Testis (tissue), 2 donors: ENCODE measurements at regions not wholly inside any gene's neighbourhood (a gene's known extent, or its start where the extent isn't known, plus 50 kb on each side); places are given as distances from the start of the nearest gene placed in this dataset.

Experiments used
- POLR2A ChIP-seq: fragments of 450-650 bp; IDR thresholded peaks from one replicate; pipeline ENCODE4 v1.6.1; 2017; ENCODE audit warnings: antibody characterized with exemption, mild to moderate bottlenecking, moderate library complexity
- TF ChIP-seq, protein P1 (sequence below), 3 experiments: fragments of 450-650 bp in 2 of 3; fragments of 200-600 bp in 1 of 3; sonication (generic) in 1 of 3; IDR thresholded peaks; one replicate each; pipeline ENCODE4 v1.5.1; 2016 to 2019; ENCODE audit warnings: antibody characterized with exemption in 3 of 3, mild to moderate bottlenecking in 2 of 3, moderate library complexity in 1 of 3

DNA sequence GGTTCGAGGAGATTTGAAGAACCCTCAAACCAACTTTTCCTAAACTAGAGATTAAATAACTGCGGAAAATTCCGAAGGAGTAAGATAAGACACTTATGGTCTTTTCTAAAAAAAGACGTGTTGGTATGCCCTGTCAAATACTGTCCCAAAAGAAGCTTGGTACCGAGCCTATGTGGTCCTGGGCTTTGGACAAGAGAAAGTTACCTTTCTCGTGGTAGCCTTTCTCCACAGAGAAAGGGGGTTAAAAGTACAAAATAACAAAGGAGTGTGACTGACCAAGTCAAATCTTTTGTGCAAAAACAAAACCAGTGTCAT lies 56.2 kb upstream of the JCAD start:
- TF ChIP-seq, protein P1, sequence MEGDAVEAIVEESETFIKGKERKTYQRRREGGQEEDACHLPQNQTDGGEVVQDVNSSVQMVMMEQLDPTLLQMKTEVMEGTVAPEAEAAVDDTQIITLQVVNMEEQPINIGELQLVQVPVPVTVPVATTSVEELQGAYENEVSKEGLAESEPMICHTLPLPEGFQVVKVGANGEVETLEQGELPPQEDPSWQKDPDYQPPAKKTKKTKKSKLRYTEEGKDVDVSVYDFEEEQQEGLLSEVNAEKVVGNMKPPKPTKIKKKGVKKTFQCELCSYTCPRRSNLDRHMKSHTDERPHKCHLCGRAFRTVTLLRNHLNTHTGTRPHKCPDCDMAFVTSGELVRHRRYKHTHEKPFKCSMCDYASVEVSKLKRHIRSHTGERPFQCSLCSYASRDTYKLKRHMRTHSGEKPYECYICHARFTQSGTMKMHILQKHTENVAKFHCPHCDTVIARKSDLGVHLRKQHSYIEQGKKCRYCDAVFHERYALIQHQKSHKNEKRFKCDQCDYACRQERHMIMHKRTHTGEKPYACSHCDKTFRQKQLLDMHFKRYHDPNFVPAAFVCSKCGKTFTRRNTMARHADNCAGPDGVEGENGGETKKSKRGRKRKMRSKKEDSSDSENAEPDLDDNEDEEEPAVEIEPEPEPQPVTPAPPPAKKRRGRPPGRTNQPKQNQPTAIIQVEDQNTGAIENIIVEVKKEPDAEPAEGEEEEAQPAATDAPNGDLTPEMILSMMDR (IDR thresholded peaks at IDR 0.05): no peak
- TF ChIP-seq POLR2A: no peak
